Endothelial cell of umbilical vein (primary cell): ENCODE measurements at regions not wholly inside any gene's neighbourhood (a gene's known extent, or its start where the extent isn't known, plus 50 kb on each side); places are given as distances from the start of the nearest gene placed in this dataset.

Experiments
- BruUV-seq: library from RNA; stranded (reverse); fragments of 400-500 nt; replicated peaks from 2 replicates; lab custom pipeline; 2021; lab: Mats Ljungman, UMichigan
- CTCF ChIA-PET: fragments of 300-600, 350-600 bp; sonication (Branson Sonifier 250); formaldehyde crosslinking; loops from one replicate; lab custom pipeline; 2021; ENCODE audit warnings: antibody characterized with exemption, inconsistent platforms; lab: Charles Lee
- POLR2A ChIA-PET: fragments of 300-600, 350-600 bp; sonication (Branson Sonifier 250); formaldehyde crosslinking; loops from one replicate; lab custom pipeline; 2021; ENCODE audit warnings: antibody characterized with exemption, inconsistent platforms; lab: Charles Lee
- DNase-seq: peaks from one replicate; pipeline ENCODE4 v3.0.0-alpha.2; 2011; ENCODE audit warnings: low read depth, low spot score
- FAIRE-seq: peaks from 2 replicates; lab custom pipeline; 2011; peaks lifted over from hg19 to GRCh38; lab: Jason Lieb, UNC
- H2AFZ ChIP-seq: 2 replicates; pipeline ENCODE4 v1.6.0; 2012; ENCODE audit warnings: low read depth, low read length, control low read depth, inconsistent platforms
- H3K27ac ChIP-seq: 2 replicates; pipeline ENCODE4 v1.5.1; 2011; ENCODE audit warnings: low read depth, mild to moderate bottlenecking, control low read depth, low read length, moderate library complexity; ENCODE audit not compliant: insufficient read depth
- H3K27me3 ChIP-seq, 2 experiments: 2 replicates each; pipeline versions ENCODE4 v1.6.0 to v1.6.1; 2011; ENCODE audit warnings: low read length in 2 of 2, mixed read lengths in 1 of 2; ENCODE audit not compliant: control insufficient read depth in 2 of 2, insufficient read depth in 2 of 2
- H3K36me3 ChIP-seq, 2 experiments: 2 replicates in 1 of 2; 3 replicates in 1 of 2; pipeline ENCODE4 v1.5.1; 2011; ENCODE audit warnings: low read length in 2 of 2, mild to moderate bottlenecking in 1 of 2, moderate library complexity in 1 of 2; ENCODE audit not compliant: control insufficient read depth in 2 of 2, insufficient read depth in 2 of 2; ENCODE audit errors: extremely low read depth in 1 of 2
- H3K4me1 ChIP-seq: 3 replicates; pipeline ENCODE4 v1.5.1; 2011; ENCODE audit warnings: mild to moderate bottlenecking, low read length; ENCODE audit not compliant: control insufficient read depth, insufficient read depth; ENCODE audit errors: extremely low read depth
- H3K4me2 ChIP-seq: 2 replicates; pipeline ENCODE4 v1.6.1; 2011; ENCODE audit warnings: low read length, control low read depth, mixed read lengths; ENCODE audit not compliant: insufficient read depth
- H3K4me3 ChIP-seq, 3 experiments: fragments of 200-600 bp in 1 of 3; sonication (generic), shearing (Covaris generic) in 1 of 3; replicated peaks in 1 of 3; 2 replicates each; pipeline ENCODE4 v1.5.1; 2011 to 2016; ENCODE audit warnings: control low read depth in 3 of 3, low read length in 3 of 3, mild to moderate bottlenecking in 2 of 3, inconsistent platforms in 1 of 3, low read depth in 1 of 3, moderate library complexity in 1 of 3; ENCODE audit not compliant: insufficient read depth in 1 of 3
- H3K79me2 ChIP-seq: 2 replicates; pipeline ENCODE4 v1.6.0; 2012; ENCODE audit warnings: low read length, inconsistent platforms; ENCODE audit not compliant: control insufficient read depth, insufficient read depth
- H3K9ac ChIP-seq: replicated peaks from 2 replicates; pipeline ENCODE3; 2011; ENCODE audit warnings: low read length, control low read depth; ENCODE audit not compliant: insufficient read depth; ENCODE audit errors: extremely low read depth
- H3K9me1 ChIP-seq: replicated peaks from 3 replicates; pipeline ENCODE4 v1.6.0; 2011; ENCODE audit warnings: mild to moderate bottlenecking, low read length; ENCODE audit not compliant: control insufficient read depth, insufficient read depth; ENCODE audit errors: extremely low read depth
- H3K9me3 ChIP-seq: replicated peaks from 2 replicates; pipeline ENCODE4 v1.5.1; 2012; ENCODE audit warnings: low read length, inconsistent platforms; ENCODE audit not compliant: control insufficient read depth, insufficient read depth
- H4K20me1 ChIP-seq: replicated peaks from 2 replicates; pipeline ENCODE3; 2011; ENCODE audit warnings: mild to moderate bottlenecking, low read length; ENCODE audit not compliant: control insufficient read depth, insufficient read depth; ENCODE audit errors: extremely low read depth
- CTCF ChIP-seq, 2 donors: IDR thresholded peaks; 1 replicate in 1 of 2; 2 replicates in 1 of 2; pipeline ENCODE4 v1.5.1; 2011; ENCODE audit warnings: low read length in 2 of 2, mild to moderate bottlenecking in 2 of 2, moderate library complexity in 2 of 2, control low read depth in 1 of 2, inconsistent platforms in 1 of 2, low read depth in 1 of 2; ENCODE audit not compliant: insufficient read depth in 1 of 2; ENCODE audit errors: extremely low read depth in 1 of 2
- EZH2 ChIP-seq: IDR thresholded peaks from 2 replicates; pipeline ENCODE4 v1.6.1; 2012; ENCODE audit warnings: borderline replicate concordance, low read depth, mild to moderate bottlenecking, moderate library complexity, low read length, inconsistent platforms; ENCODE audit not compliant: severe bottlenecking
- FOS ChIP-seq: IDR thresholded peaks from 2 replicates; pipeline ENCODE4 v1.6.1; 2011; ENCODE audit warnings: mild to moderate bottlenecking, low read length, moderate library complexity, borderline replicate concordance; ENCODE audit not compliant: insufficient read depth
- GATA2 ChIP-seq: IDR thresholded peaks from 2 replicates; pipeline ENCODE4 v1.7.0; 2011; ENCODE audit warnings: low read depth, mild to moderate bottlenecking, moderate library complexity, mixed read lengths, low read length; ENCODE audit not compliant: insufficient read length, insufficient read depth
- JUN ChIP-seq: IDR thresholded peaks from 2 replicates; pipeline ENCODE4 v1.6.1; 2011; ENCODE audit warnings: borderline replicate concordance, low read depth; ENCODE audit not compliant: insufficient read length, insufficient read depth
- MAX ChIP-seq: IDR thresholded peaks from 2 replicates; pipeline ENCODE4 v1.6.1; 2011; ENCODE audit not compliant: insufficient read depth, insufficient read length
- MYC ChIP-seq: IDR thresholded peaks from one replicate; pipeline ENCODE4 v1.6.1; 2011; ENCODE audit warnings: mild to moderate bottlenecking, low read depth, low read length
- POLR2A ChIP-seq: IDR thresholded peaks from 2 replicates; pipeline ENCODE4 v1.6.1; 2012; ENCODE audit warnings: low read depth, mild to moderate bottlenecking, control low read depth, low read length
- POLR2AphosphoS5 ChIP-seq: IDR thresholded peaks from 2 replicates; pipeline ENCODE4 v1.6.1; 2012; ENCODE audit warnings: low read depth, mild to moderate bottlenecking, control low read depth, low read length, moderate library complexity; ENCODE audit not compliant: insufficient read depth
- dilution Hi-C: fragments of 300-500 bp; cut with MboI; formaldehyde crosslinking; loops from one replicate; pipeline ENCODE4 v1.15.0; 2019; ENCODE audit warnings: low sequenced_read_pairs; ENCODE audit not compliant: extremely low pct_ligation_motif_present
- intact Hi-C: fragments of 100-400 bp; cut with micrococcal nuclease; formaldehyde crosslinking; loops from one replicate; pipeline ENCODE4 v1.10.0; 2022

GRCh38 chrX:78545233-78545632 lies 113.9 kb downstream of the RTL3 start:
- H4K20me1 ChIP-seq, result no peaks in the 10 kb centered on the region
- no peaks in the 10 kb centered on the region for H3K79me2 ChIP-seq
- no peak overlapping the region for H2AFZ ChIP-seq
- no peaks in the 10 kb centered on the region for H3K4me1 ChIP-seq
- FAIRE-seq (no peak), DNase-seq (no peak)
- H3K9ac ChIP-seq, result no peak overlapping the region
- intact Hi-C loops (no loop called here), dilution Hi-C loops (no loop called here)
- no TSS peak for BruUV-seq
- POLR2A ChIA-PET, result no interaction called here
- H3K36me3 ChIP-seq, result no peaks in the 10 kb centered on the region
- H3K4me2 ChIP-seq, result no peak overlapping the region
- H3K9me1 ChIP-seq, result no peaks in the 10 kb centered on the region
- no peak for TF ChIP-seq MAX
- TF ChIP-seq POLR2AphosphoS5, result no peak
- TF ChIP-seq POLR2A, result no peak
- no peak for TF ChIP-seq EZH2
- no peak for TF ChIP-seq GATA2
- TF ChIP-seq CTCF (IDR thresholded peaks at IDR 0.05; ENCODE audit: extremely low read depth in 1 of 2, insufficient read depth in 1 of 2, low read depth in 1 of 2, low read length in 2 of 2), result no peak
- TF ChIP-seq MYC, result no peak
- TF ChIP-seq JUN, result no peak
- no peak for TF ChIP-seq FOS
- no peak overlapping the region for H3K4me3 ChIP-seq
- no peaks in the 10 kb centered on the region for H3K9me3 ChIP-seq
- no peak overlapping the region for H3K27ac ChIP-seq
- CTCF ChIA-PET, result no interaction called here
- H3K27me3 ChIP-seq, result no peaks in the 10 kb centered on the region
